ENCODE measurements at regions not wholly inside any gene's neighbourhood (a gene's known extent, or its start where the extent isn't known, plus 50 kb on each side); places are given as distances from the start of the nearest gene placed in this dataset.

DNA sequence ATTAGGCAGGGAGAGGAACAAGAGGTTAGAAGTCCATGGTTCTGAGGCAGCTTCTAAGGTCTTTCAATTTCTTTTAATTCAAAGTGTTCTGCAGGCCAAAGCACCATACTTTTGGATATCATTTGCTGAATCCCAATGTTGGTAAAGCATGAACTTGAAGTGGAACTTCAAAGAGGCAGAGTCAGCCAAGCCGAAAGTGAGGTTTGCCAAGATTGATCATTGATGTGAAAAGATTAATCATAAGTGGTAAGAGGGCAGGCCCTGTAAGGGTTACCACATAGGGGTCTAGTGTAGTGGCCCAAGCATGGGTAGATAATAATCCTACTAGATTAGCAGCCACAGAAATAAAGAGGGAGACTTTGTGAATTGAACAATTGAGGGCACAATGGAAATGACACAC lies 191.7 kb upstream of the DIO2 start:
- no peak overlapping the region for H3K4me3 ChIP-seq (ENCODE audit: low read depth, low read length)
- TF ChIP-seq, protein P1, sequence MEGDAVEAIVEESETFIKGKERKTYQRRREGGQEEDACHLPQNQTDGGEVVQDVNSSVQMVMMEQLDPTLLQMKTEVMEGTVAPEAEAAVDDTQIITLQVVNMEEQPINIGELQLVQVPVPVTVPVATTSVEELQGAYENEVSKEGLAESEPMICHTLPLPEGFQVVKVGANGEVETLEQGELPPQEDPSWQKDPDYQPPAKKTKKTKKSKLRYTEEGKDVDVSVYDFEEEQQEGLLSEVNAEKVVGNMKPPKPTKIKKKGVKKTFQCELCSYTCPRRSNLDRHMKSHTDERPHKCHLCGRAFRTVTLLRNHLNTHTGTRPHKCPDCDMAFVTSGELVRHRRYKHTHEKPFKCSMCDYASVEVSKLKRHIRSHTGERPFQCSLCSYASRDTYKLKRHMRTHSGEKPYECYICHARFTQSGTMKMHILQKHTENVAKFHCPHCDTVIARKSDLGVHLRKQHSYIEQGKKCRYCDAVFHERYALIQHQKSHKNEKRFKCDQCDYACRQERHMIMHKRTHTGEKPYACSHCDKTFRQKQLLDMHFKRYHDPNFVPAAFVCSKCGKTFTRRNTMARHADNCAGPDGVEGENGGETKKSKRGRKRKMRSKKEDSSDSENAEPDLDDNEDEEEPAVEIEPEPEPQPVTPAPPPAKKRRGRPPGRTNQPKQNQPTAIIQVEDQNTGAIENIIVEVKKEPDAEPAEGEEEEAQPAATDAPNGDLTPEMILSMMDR (IDR thresholded peaks at IDR 0.05; ENCODE audit: insufficient read depth, low read depth, low read length, missing control alignments) = no peak
- no peak for DNase-seq (ENCODE audit: low read depth)

DNA sequence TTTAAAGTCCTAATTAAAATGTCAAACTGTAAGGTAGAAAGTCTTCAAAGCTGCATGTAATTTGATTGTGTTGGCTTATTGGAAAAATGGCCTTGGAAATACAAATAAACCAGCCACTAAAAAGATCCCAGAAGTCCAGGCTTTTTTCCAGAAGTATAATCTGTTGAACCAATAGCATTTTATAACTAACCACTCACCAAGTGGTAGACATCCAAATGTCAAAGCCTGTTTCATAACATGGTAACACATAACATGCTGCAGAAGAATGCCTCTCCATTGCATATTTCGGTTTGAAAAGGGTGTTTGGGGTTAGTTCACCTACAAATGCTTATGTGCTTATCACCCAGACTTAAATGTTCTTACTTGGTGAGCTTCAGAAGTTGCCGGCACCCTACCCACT lies 183.7 kb upstream of the DIO2 start:
- TF ChIP-seq, protein P1 (IDR thresholded peaks at IDR 0.05; ENCODE audit: insufficient read depth, low read depth, low read length, missing control alignments) = no peak
- no peak for DNase-seq (ENCODE audit: low read depth)
- no peak overlapping the region for H3K4me3 ChIP-seq (ENCODE audit: low read depth, low read length)

DNA sequence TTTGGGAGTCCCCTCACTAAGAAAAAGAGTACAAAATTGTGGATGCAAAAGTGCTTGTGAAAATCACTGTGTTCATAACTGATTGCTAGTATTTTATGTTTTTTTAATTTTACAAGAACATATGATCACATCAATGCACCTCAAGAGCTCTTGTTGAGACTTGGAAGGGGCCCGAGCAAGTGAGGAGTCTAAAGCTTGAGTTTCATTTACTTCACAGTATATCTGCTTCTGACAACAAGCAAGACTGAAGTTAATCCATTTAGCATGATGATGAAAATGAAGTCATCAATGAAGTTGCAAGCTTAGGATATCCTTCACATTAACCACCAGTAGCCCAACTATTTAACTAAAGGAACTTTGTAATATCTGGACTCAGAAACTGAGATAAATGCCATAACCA lies 182.5 kb upstream of the DIO2 start:
- DNase-seq (ENCODE audit: low read depth) = no peak
- TF ChIP-seq, protein P1 (IDR thresholded peaks at IDR 0.05; ENCODE audit: insufficient read depth, low read depth, low read length, missing control alignments) = no peak
- H3K4me3 ChIP-seq (ENCODE audit: low read depth, low read length) = no peak overlapping the region

DNA sequence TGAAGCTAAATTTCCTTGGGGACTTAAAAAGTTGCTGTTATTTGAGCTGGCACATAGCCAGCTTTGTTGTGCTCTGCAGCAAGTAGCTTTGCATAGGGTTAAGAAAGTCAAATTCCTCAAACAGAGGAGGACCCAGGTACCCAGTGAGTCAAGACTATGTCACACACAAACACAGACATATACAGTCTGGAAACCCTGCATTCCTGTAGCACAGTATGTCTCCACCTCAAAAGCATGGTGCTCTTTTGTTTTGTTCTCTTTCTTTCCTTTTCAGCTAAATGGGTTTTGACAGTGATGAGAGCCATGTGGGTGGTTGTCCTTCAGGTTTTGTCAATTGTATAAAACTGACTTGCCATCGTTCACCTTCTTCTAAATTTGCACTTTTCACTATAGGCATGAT lies 179.6 kb upstream of the DIO2 start:
- no peak overlapping the region for H3K4me3 ChIP-seq (ENCODE audit: low read depth, low read length)
- TF ChIP-seq, protein P1 (IDR thresholded peaks at IDR 0.05; ENCODE audit: insufficient read depth, low read depth, low read length, missing control alignments) = no peak
- no peak for DNase-seq (ENCODE audit: low read depth)

DNA sequence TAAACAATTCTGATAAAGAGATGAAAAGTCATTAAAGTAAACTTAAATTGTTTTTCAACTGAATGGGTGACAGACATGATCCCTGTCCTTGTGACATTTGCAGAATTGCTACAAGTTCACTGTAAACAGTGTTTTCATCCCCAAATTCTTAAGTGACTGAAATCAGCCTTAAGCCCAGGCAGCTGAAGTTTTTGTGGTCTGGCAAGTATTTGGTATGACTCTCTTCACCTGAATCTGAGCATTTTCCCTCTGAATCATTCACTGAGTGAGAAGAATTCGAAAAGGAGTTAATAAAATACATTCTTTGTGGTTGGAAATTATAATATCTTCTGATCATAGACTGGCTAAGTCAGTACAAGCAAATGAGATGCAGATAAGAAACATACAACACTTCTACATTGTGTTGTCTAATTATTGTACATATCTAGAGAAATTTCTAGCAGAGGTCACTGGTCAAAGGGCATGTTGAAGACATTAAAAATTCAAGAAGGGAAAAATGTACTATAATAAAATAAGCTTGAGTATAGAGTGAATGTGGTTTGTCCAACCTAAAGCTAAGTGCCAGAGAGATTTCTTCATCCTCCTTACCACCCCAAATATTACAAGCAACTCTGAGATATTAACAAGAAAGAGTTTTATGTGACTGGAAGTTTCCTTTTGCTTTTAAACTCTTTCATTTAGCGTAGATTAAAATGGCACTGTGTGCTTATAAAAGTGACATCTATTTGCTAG lies 177.8 kb upstream of the DIO2 start:
- TF ChIP-seq, protein P1 (IDR thresholded peaks at IDR 0.05; ENCODE audit: insufficient read depth, low read depth, low read length, missing control alignments) = no peak
- H3K4me3 ChIP-seq (ENCODE audit: low read depth, low read length) = no peak overlapping the region
- no peak for DNase-seq (ENCODE audit: low read depth)

DNA sequence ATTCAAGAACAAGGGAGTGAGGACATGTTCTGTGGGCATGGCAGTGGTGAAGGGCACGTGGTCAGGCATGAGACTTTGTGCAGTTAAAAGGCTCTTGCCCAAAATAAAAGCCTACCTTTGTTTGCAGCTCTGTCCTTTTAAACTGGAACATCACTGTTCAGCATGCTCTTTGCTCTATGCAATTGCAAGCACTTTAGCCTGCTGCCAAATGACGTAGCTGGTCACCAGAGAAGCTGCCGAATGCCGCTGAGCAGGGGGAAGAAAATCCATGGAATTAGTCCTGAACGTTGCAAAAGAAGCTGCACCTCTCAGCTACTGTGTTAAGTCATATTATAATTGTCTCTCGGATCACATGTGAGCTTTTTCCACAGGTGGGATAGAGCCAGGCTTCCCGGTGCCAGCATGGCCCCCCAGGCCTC lies 176.3 kb upstream of the DIO2 start:
- no peak overlapping the region for H3K4me3 ChIP-seq (ENCODE audit: low read depth, low read length)
- no peak for DNase-seq (ENCODE audit: low read depth)
- TF ChIP-seq, protein P1 (IDR thresholded peaks at IDR 0.05; ENCODE audit: insufficient read depth, low read depth, low read length, missing control alignments) = no peak

DNA sequence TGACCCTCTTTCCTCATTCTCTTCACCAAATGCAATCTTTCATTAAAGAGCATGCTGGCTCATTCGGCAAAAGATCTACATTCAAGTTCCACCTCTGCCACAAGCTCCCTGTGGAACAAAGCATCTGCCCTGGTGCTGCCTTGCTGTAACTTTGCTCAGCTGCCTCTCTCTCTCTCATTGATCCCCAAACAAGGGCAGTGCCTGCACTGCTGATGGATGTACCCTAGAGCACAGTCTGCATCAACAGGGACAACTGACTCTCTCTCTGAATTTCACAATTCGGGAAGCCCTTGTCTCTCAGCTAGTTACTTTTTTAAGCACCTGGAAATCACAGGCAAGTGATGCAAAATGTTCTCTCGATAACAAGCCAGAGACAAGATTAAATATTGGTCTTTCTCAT lies 174.0 kb upstream of the DIO2 start:
- H3K4me3 ChIP-seq (ENCODE audit: low read depth, low read length) = no peak overlapping the region
- TF ChIP-seq, protein P1 (IDR thresholded peaks at IDR 0.05; ENCODE audit: insufficient read depth, low read depth, low read length, missing control alignments) = no peak
- no peak for DNase-seq (ENCODE audit: low read depth)
